GM18868 (cell line): ENCODE measurements at regions not wholly inside any gene's neighbourhood (a gene's known extent, or its start where the extent isn't known, plus 50 kb on each side); places are given as distances from the start of the nearest gene placed in this dataset.
A peak's percentile ranks its signal among the peaks of the same experiment; 100 is the strongest.

ENCODE experiments used
- ATAC-seq: cut with Tn5 transposase; IDR thresholded peaks from one replicate; pipeline ENCODE4 v1.9.1; 2021; ENCODE audit warnings: mild to moderate bottlenecking, moderate library complexity; ENCODE audit not compliant: unreplicated experiment

DNA sequence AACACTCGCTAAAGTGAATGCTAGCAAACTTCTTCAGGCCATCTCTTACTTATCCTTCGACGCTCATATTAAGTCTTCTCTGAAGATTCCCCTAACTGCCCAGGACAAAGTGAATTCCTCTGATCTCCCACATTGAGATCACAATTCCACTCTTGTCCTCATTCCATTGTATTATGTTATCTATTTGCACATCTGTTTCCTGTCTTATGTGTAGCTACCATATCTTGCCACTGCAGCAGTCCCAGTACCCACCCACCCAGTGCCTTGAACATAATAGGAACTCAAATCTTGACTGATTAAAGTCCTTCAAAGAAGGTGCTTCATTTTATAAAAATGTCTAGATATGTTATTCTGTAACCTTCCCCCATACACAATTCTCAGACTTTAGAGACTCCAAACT lies 702.3 kb downstream of the DIAPH3 start:
- ATAC-seq: no peak

DNA sequence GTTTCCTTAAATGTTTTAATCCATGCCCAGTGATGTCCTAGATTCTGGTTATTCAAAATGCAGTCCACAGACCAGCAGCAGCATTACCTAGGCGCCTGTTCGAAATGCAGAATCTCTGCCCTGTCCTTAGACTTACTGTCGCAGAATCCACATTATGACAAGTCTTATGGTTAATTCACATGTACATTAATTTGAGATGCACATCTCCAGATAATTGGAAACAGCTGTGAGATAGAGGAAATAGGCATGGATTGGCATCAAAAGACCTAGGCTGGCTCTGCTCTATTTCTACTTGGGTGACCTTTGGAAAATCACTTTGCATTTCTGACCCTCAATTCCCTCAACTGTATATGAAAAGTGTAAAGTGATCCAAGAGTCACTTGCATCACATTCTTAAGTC lies 700.7 kb downstream of the DIAPH3 start:
- no peak for ATAC-seq

DNA sequence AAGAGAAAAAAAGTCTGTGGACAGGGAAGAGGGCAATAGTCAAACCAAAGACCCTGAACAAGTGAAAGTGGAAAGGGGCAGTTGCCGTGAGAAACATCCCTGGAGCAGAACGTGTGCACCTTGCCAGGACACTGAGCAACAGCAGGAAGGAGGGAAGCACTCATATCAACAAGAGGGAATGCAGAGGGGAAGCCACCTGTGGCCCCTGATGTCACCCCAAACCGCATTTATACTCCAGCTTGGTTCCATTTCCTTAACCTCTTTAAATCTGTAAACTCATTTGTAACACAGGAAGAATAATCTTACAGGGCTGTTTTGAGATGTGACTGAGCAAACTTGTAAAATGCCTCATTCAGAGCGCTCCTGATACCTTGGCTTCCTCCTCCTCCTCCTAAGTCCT lies 698.8 kb downstream of the DIAPH3 start:
- ATAC-seq: no peak

DNA sequence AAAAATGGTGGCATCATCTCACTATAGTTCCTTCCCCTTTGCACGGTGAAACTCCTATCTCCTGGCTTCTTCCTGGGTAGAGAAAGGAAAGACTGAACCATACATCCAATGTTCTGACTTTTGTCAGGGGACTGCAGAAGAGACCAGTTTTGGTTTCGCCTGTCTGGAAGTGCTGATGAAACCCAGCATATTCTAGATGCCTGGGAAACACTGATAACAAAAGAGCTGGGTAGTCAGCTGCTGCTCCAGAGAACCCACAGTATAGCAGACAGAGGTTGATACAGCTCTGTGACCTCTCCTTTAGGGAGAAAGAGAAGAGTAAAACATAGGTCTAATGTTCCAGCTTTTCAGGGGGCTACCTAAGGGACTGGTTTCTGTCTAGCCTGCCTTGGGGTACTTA lies 695.3 kb downstream of the DIAPH3 start:
- no peak for ATAC-seq

DNA sequence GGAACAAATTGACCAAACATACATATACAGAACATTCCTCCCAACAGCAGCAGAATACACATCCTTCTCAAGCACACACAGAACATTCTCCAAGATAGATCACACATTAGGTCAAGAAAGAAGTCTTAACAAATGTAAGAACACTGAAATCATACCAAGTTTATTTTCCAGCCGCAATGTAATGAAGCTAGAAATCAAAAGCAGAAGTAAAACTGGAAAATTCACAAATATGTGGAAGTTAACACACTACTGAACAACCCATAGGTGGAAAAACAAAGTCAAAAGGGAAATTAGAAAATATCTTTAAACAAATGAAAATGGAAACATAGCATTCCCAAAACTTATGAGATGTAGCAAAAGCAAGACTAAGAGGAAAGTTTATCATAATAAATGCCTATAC lies 692.6 kb downstream of the DIAPH3 start:
- ATAC-seq: no peak

DNA sequence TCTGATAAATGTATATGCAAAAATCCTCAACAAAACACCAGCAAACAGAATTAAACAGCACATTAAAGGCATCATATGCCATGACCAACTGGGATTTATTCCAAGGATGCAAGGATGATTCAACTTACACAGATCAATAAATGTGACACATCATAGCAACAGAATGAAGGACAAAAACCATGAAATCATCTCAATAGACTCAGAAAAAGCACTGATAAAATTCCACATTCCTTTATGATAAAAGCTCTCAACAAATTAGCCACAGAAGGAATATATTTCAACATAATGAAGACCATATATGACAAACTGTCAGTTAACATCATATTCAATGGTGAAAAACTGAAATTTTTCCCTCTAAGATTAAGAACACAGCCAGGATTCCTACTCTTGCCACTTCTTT lies 691.6 kb downstream of the DIAPH3 start:
- no peak for ATAC-seq

DNA sequence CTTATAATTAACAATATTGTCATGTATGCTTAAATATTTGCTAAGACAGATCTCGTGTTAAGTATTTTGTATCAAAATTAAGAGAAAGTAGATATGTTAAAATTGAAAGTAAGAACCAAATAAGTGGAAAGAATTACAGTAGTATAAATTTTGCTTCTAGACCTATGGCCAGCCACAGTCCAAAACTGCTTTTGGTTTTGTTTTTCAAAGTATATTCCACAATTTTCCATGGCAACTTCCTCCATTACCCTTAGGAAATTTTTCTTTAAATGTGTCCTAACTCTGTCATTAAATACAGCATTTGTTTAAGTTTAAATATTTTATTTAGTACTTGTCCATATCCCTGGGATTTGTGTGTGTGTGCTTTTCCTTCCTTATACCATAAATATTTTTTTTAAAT lies 689.0 kb downstream of the DIAPH3 start:
- no peak for ATAC-seq

DNA sequence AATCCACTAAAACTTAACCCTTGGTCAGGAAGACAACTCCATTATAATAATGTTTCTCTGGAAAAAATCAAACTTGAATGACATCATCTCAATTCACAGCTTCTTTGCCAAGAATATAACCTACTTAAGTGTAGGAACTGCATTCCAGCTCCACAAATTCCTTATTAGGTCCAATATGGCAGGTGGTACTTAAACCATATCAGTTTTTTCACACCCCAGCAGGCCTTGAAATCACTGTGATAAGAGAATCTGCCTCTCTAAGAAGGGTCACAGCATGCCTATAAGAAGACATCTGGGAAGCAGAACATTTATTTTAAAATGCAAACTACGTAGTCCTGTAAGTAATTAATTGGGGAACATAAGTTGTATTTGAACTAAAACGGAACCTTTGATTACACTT lies 687.8 kb downstream of the DIAPH3 start:
- ATAC-seq: no peak

DNA sequence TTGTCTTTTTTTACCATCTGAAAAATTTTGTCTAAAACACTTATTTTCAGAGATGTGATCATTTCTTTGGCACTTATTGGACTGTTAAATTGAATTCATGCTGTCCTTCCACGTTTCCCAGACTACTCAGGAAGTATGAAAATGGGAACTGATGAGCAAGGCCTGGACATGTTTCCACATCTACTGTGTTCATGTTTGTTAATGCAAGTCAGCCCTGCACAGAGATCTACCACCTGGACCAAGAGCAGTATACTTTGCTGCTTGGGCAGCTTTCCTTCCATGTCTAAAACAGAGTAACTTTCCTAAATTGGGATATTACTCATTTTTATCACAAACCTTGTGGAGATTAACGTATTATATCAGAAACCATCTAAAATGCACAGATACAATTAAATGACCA lies 687.4 kb downstream of the DIAPH3 start:
- no peak for ATAC-seq

DNA sequence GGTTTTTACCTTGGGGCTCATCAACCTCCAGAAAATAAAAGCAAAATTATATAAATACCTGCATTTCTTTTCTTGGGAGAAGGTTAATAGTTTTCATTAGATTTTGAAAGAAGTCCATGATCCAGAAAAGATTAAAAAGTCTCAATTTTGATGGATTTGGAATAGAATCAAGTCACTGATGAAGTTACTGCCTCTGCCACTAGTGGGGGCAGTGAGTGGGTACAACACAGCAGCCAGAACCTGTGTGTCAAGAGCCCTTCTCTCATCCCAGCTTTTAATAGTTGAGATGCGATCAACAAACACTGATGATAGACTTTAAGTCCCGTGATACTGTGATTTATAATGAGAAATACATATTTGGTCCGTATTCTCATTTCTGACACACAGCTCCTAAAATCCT lies 686.7 kb downstream of the DIAPH3 start:
- ATAC-seq: peak; percentile 62

DNA sequence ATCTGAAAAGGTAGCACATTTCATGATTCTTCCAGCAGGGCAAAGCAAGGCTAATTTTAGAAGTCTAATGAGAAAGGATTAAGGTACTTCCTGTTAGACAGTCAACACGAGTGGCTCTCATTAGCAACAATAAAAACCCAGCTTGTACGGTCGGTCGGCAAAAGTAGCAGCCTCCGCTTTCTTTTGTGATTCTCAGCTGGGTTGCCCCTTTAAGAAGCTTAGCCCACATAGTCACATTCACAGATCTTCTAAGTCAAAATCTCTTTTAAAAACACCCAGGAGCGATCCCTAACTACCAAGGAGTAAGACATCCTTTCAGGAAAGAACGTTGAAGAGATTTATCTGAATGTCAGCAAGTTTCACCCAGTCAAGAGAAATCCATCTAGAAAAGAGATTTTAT lies 684.8 kb downstream of the DIAPH3 start:
- no peak for ATAC-seq

DNA sequence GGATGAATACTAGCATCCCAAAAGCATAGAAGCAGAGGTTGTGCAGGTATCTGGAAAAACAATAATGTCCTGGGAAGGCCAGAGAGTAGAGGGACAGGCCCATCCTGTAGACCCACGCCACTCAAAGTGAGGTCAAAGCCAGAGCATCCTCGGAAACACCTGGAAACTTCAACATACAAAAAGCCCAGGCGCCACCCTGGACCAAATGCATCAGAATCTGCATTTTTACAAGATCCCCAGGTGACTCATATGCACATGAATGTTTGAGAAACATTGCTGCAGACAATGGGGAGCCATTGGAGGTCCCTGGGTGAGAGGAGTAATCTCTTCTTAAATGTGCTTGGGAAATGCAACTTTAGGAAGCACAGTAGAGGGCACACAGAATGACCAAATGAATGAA lies 684.1 kb downstream of the DIAPH3 start:
- no peak for ATAC-seq

DNA sequence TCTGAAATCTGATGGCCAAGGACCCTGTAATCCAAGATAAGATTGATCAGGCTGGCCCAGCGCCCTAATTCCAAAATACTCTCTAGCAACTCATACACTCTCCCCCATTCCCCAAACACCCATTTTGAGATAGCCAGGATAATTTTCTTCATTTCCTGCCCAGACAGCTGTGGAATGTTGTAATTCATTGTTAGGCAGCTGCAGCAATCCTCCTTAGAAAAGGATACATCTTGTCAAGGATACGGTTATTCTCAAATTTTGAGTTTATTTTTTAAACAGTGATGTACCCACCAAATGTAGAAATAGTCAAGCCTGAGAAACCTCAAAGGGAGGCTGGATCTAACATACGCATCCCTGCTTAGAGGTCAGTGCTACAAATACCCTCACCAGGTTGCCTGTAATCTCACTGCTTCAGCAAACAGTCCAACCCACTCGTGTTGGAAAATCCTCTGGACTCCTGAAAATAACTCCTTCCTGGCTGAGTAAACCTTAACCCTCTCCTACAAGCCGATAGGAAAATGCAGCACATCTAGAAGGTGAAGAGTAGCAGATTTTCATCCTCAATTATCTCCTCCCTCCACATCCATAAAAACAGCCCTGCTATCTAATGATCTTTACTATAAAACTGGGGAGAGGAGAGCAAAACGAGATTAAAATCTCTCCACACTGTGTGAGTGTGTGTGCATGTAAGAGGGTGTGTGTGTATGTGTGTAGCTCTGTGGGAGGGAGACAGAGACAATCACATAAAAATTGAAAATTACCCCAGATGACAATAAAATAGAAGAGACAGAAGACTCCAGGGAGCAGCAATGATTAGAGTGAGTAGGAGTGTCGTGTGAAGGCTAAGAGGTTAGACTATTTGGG lies 683.1 kb downstream of the DIAPH3 start:
- no peak for ATAC-seq

DNA sequence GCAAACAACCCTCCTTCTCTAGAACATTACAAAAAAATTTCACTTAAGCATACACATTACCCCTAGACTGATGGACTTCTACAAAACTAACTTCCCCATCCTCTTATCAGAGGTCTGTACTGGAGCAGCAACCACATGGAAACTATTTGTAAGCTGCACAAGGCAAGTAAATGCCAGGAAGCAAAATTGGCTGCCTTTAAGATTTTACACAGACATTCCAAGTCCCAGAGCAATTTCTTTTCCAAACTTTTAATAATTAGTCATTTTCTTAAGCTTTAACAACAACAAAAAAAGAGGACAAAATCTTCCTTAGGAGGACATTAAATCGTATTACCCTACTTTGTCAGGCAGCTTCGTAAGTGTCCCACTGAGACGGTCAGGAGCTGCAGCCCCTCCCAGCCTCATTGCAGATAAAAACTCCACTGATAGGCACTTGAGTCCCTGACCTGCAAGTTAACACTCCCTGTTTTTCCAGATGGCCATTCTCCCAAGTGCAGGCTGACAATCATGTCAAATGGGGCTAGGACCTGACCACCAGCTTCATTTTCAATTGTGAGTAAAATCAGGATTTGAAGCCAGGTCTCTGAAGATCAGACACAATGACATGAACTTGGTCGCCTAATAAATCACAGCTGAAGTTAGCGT lies 680.1 kb downstream of the DIAPH3 start:
- no peak for ATAC-seq

DNA sequence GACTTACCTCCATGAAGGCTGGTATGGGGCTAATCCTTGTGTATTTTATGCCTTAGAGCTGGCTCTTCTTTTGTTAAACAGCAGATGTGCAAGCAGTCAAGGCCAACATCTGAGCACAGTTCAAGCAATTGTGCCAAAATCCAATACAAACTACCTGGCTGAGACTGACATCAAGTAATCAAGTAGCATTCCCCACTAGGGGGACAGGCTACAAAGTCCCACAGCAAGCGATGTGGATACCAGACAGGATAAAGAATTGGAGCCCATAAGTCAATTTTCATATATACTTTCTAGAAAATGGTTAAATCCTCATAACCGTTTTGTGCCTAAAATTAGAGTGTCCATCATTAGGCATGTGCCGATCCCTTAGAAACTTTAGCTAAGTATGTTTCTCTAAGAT lies 675.8 kb downstream of the DIAPH3 start:
- no peak for ATAC-seq

DNA sequence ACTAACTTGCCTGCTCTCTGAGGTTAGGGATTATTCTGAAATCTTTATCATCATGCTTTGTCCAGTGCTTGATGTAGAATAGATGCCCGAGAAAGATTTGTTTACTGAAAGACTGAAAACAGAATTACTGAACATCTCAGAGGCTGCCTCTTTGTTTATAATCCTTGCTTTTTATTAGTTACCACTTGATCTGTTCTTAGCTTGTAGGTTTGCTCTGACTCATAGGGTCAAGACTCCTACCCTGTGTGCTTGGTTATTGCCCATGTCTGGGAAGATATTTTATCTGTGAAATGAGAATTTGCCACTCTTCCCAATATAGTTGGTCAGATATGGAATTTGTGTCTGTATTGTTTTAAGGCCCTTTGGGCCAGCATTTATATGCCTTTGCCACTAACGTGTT lies 675.3 kb downstream of the DIAPH3 start:
- ATAC-seq: no peak

DNA sequence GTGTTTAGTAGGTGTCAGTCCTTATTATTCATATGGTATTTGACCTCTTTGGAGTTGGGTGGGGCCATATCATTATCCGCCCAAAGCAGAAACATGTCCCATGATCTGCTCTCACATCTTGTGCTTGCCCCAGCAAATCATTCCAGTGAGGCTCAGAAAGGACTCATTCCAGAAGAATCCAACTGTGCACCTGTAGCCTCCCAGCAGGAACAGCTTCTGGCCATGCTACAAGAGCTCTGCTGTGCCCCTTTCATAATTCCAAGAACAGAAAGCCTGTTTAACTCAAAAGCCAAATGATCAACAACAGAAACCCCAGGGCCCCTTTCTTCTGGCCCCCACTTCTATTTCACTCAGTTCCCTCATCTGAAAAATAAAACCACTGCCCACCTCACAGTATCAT lies 673.1 kb downstream of the DIAPH3 start:
- ATAC-seq: no peak

DNA sequence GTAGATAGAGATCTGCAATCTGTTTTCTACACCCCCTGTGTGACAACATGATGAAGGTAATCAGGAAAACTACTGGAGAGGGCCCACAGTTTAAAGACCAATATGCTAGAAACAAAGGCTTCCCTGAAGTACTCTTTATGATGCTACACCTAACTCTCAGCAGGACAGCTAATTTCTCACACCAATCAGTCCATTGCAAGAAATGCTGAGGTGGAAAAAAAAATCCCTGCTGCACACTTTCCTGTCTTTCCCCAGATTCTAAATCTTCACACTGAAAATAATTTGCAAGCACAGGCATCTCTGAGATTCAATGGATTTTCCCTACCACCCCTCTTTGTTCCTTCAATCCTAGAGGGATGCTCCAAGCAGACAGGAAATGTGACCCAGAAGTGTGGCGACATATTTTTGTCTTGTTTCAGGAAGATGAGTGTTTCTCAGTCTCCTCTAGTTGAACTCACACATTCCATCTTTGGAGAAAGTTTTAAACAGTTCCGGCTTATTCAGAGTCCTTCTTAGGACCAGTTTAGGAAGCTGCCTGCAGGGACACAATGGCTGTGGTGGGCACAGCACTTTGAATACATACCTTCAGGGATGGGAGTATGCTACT lies 671.6 kb downstream of the DIAPH3 start:
- no peak for ATAC-seq

DNA sequence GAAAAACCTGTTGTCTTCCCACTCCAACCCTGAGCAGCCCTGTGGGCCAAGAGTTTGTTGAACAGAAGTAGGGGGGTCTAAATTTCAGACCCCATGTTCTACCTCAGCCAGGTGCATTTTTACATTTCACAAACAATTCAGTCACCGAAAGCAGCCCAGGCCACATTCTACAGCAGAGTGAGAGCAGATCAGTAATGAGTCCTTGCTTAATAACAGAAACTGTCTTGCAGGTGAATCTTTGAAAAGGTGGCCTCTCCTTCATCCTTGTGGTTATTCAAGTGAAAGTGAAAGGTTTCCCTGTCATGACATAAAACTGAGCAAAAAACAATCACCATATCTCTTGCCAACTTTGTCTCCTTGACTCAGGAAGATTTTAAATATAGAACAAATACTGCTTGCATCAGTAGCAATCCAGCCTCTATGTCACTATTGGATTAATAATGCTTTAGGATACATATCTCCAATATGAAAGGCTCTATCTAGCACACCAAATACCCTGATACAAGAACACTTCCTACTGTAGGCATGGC lies 670.2 kb downstream of the DIAPH3 start:
- ATAC-seq: peak; percentile 45

DNA sequence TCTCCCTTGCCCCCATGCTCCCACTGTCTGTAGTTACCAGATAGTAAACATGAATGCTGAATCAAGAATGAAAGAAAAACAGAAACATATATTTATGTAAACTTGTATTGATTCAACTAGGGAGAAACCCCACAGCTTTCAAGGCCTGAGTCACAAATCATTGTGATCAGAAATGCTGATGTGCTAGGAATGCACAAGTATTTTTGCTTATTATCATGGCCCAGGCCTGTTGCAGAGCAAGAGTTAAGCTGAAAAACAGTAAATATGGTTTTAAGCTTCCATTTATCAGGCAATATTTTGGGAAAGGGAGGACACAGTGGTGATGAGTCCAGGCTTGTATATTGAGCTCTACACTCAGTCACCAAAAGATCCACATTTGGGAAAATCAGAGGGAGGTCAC lies 669.6 kb downstream of the DIAPH3 start:
- ATAC-seq: no peak

DNA sequence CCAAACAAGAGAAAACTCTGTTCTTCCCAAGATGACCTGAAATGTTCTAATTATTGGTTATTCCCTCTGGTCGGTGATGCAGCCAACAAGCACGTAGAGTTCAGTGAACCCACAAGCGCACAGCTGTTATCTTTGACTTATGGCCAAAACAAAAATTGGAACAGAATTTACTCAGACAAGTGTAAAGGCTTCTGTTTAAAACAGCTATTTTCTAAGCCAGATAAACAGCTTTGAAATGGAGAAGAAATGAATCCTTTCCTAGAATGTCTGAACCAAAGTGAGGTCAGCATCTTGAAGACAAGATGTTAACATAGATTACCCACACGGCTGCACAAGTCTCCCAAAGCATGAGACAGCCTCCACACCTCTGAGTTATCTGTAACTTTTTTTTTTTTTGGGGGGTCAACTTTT lies 669.2 kb downstream of the DIAPH3 start:
- ATAC-seq: no peak

DNA sequence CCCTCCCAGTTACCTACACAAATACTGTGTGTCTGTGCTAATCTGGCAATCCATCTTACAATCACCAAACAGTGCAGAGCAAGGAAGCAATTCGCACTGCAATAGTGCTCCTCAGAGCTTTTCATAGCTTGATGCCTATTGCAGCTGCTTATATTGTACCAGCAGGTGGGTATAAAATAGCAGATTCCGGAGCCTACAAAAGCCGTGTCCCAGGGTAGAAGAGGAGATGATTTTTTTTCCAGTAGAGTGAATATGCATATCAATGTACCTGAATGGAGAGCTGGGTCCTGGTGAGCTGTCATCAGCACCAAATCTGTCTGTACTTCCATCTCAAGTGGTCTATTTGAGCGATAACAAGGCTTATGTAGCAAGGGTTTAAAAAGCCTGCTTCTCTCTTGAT lies 668.4 kb downstream of the DIAPH3 start:
- ATAC-seq: no peak
